ENCODE measurements at regions not wholly inside any gene's neighbourhood (a gene's known extent, or its start where the extent isn't known, plus 50 kb on each side); places are given as distances from the start of the nearest gene placed in this dataset.

DNA sequence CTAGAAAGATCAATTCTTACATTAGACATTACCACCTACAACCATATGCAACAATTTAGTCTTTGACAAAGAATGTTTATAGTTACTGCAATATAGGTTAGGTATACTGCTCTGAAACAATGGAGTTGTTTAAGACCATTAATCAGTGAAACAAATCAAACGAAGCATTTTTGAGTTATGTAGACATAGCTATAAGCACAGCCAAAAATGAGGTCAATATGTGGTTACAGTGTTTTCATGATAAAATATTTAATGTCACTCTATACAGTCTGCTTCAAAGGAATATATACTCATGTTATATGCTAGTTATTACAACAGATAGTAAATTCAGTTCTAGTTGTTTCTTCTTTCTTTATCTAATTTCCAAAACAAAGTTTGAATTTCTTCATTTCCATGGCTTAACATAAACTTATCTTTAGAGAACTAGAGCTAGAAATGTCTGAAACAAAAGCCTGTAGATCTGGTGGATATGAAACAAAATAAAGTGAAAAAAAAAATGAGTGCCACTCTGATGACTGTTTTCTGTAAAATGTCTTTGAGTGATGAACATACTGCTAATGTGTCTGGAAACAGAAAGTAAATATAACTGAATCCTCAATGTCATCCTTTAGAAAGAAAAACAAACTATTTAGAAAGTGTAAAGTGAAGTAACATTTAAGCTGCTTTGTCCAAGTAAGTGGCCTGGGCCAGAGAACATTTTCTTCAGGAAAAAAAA lies 809.0 kb downstream of the FAT4 start:
- TF ChIP-seq, protein P1, sequence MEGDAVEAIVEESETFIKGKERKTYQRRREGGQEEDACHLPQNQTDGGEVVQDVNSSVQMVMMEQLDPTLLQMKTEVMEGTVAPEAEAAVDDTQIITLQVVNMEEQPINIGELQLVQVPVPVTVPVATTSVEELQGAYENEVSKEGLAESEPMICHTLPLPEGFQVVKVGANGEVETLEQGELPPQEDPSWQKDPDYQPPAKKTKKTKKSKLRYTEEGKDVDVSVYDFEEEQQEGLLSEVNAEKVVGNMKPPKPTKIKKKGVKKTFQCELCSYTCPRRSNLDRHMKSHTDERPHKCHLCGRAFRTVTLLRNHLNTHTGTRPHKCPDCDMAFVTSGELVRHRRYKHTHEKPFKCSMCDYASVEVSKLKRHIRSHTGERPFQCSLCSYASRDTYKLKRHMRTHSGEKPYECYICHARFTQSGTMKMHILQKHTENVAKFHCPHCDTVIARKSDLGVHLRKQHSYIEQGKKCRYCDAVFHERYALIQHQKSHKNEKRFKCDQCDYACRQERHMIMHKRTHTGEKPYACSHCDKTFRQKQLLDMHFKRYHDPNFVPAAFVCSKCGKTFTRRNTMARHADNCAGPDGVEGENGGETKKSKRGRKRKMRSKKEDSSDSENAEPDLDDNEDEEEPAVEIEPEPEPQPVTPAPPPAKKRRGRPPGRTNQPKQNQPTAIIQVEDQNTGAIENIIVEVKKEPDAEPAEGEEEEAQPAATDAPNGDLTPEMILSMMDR (IDR thresholded peaks at IDR 0.05 in 8 of 11, conservative IDR thresholded peaks at IDR 0.05 in 3 of 11), result no peak
- no peak for TF ChIP-seq POLR2A (IDR thresholded peaks at IDR 0.05)
- no peak for TF ChIP-seq POLR2AphosphoS5 (IDR thresholded peaks at IDR 0.05)

Data from spleen (tissue), 7 donors.